ENCODE measurements at regions not wholly inside any gene's neighbourhood (a gene's known extent, or its start where the extent isn't known, plus 50 kb on each side); places are given as distances from the start of the nearest gene placed in this dataset.

GRCh38 chr3:55349851-55350250, 137.3 kb downstream of the WNT5A start:
- WGBS (ENCODE audit: insufficient coverage) = 20% methylated on average over 1 of the region's 1 CpG
- no peaks in the 10 kb centered on the region for H3K9me3 ChIP-seq (ENCODE audit: control insufficient read depth, insufficient read depth, low read length)
- no peaks in the 10 kb centered on the region for H3K4me1 Mint-ChIP-seq
- DNase-seq (no peak), ATAC-seq (no peak)
- no peak overlapping the region for H3K4me3 ChIP-seq (ENCODE audit: low read length)
- no peaks in the 10 kb centered on the region for H3K4me1 ChIP-seq (ENCODE audit: control insufficient read depth, insufficient read depth, low read length)
- no peaks in the 10 kb centered on the region for H3K27me3 Mint-ChIP-seq (ENCODE audit: low read depth in 2 of 2)
- no peaks in the 10 kb centered on the region for H3K36me3 Mint-ChIP-seq
- peaks cover 9 to 12% of the 10 kb centered on the region in 2 donors for H3K9me3 Mint-ChIP-seq
- no peaks in the 10 kb centered on the region for H3K36me3 ChIP-seq (ENCODE audit: control insufficient read depth, insufficient read depth, low read length)
- no peak overlapping the region for H3K27ac Mint-ChIP-seq
- TF ChIP-seq CTCF (IDR thresholded peaks at IDR 0.05) = no peak
- H3K4me3 Mint-ChIP-seq = no peak overlapping the region
- H3K27me3 ChIP-seq (ENCODE audit: control insufficient read depth, insufficient read depth, low read length) = no peaks in the 10 kb centered on the region
- intact Hi-C loops (cut with micrococcal nuclease) = no loop called here
- H3K27ac ChIP-seq (ENCODE audit: low read length) = no peak overlapping the region

- Histone ChIP-seq H3K9me3 (ENCODE audit: control insufficient read depth, insufficient read depth, low read length) (no peaks in the 10 kb centered on the region), H3K27me3 (ENCODE audit: control insufficient read depth, insufficient read depth, low read length) (no peaks in the 10 kb centered on the region), H3K4me1 (ENCODE audit: control insufficient read depth, insufficient read depth, low read length) (no peaks in the 10 kb centered on the region), H3K4me3 (ENCODE audit: low read length) (no peak overlapping the region), H3K36me3 (ENCODE audit: control insufficient read depth, insufficient read depth, low read length) (no peaks in the 10 kb centered on the region), H3K27ac (ENCODE audit: low read length) (no peak overlapping the region)
- no peaks in the 10 kb centered on the region for H3K27me3 Mint-ChIP-seq (ENCODE audit: low read depth in 2 of 2)
- intact Hi-C loops (cut with micrococcal nuclease) = no loop called here
- H3K9me3 Mint-ChIP-seq = peaks cover 3 to 7% of the 10 kb centered on the region in 2 donors
- H3K4me1 Mint-ChIP-seq = no peaks in the 10 kb centered on the region
- DNase-seq (no peak), ATAC-seq (no peak)
- no peak overlapping the region for H3K4me3 Mint-ChIP-seq
- no peaks in the 10 kb centered on the region for H3K36me3 Mint-ChIP-seq
- TF ChIP-seq CTCF (IDR thresholded peaks at IDR 0.05) = no peak
- H3K27ac Mint-ChIP-seq = no peak overlapping the region
These were observed 143.4 kb downstream of the WNT5A start for GRCh38 chr3:55343486-55344357.

- Histone ChIP-seq H3K4me3 (ENCODE audit: low read length) (no peak overlapping the region), H3K27ac (ENCODE audit: low read length) (no peak overlapping the region), H3K4me1 (ENCODE audit: control insufficient read depth, insufficient read depth, low read length) (no peaks in the 10 kb centered on the region), H3K27me3 (ENCODE audit: control insufficient read depth, insufficient read depth, low read length) (no peaks in the 10 kb centered on the region), H3K9me3 (ENCODE audit: control insufficient read depth, insufficient read depth, low read length) (no peaks in the 10 kb centered on the region), H3K36me3 (ENCODE audit: control insufficient read depth, insufficient read depth, low read length) (no peaks in the 10 kb centered on the region)
- Mint-ChIP-seq H3K4me1 (no peaks in the 10 kb centered on the region), H3K36me3 (no peaks in the 10 kb centered on the region), H3K27ac (no peak overlapping the region), H3K9me3 (peaks cover 3 to 10% of the 10 kb centered on the region in 2 donors), H3K4me3 (no peak overlapping the region), H3K27me3 (ENCODE audit: low read depth in 2 of 2) (no peaks in the 10 kb centered on the region)
- DNase-seq = no peak
- 69% methylated on average over 1 of the region's 3 CpGs for WGBS (ENCODE audit: insufficient coverage)
- no peak for TF ChIP-seq CTCF (IDR thresholded peaks at IDR 0.05)
- no peak for ATAC-seq
- intact Hi-C loops (cut with micrococcal nuclease) = no loop called here
These were observed 145.5 kb downstream of the WNT5A start for GRCh38 chr3:55341502-55342031.

Measured in natural killer cell (primary cell).